Astrocyte (in vitro differentiated cells and primary cell): ENCODE measurements at regions not wholly inside any gene's neighbourhood (a gene's known extent, or its start where the extent isn't known, plus 50 kb on each side); places are given as distances from the start of the nearest gene placed in this dataset.
A peak's percentile ranks its signal among the peaks of the same experiment; 100 is the strongest.

ENCODE experiments used
- DNase-seq: peaks from one replicate; pipeline ENCODE4 v3.0.0-alpha.2; 2010; ENCODE audit warnings: low read depth
- FAIRE-seq: peaks from 2 replicates; lab custom pipeline; 2011; peaks lifted over from hg19 to GRCh38; lab: Jason Lieb, UNC
- H2AFZ ChIP-seq: 2 replicates; pipeline ENCODE4 v1.6.0; 2012; ENCODE audit warnings: low read depth, low read length, inconsistent platforms
- H3K27ac ChIP-seq: 2 replicates; pipeline ENCODE4 v1.5.1; 2011; ENCODE audit warnings: low read depth, low read length, inconsistent platforms
- H3K27me3 ChIP-seq: 2 replicates; pipeline ENCODE4 v1.6.0; 2011; ENCODE audit warnings: low read length, inconsistent platforms; ENCODE audit not compliant: insufficient read depth
- H3K36me3 ChIP-seq: 2 replicates; pipeline ENCODE4 v1.5.1; 2011; ENCODE audit warnings: low read length, inconsistent platforms; ENCODE audit not compliant: insufficient read depth
- H3K4me1 ChIP-seq: 2 replicates; pipeline ENCODE4 v1.5.1; 2011; ENCODE audit warnings: low read length, inconsistent platforms; ENCODE audit not compliant: insufficient read depth
- H3K4me2 ChIP-seq: 2 replicates; pipeline ENCODE4 v1.6.0; 2012; ENCODE audit warnings: low read length, inconsistent platforms
- H3K4me3 ChIP-seq: 2 replicates; pipeline ENCODE4 v1.5.1; 2011; ENCODE audit warnings: low read depth, mild to moderate bottlenecking, low read length, inconsistent platforms; ENCODE audit not compliant: insufficient read depth
- H3K79me2 ChIP-seq: 2 replicates; pipeline ENCODE4 v1.6.0; 2012; ENCODE audit warnings: mild to moderate bottlenecking, low read length, inconsistent platforms; ENCODE audit not compliant: insufficient read depth
- H3K9ac ChIP-seq: 2 replicates; pipeline ENCODE4 v1.6.0; 2012; ENCODE audit warnings: mild to moderate bottlenecking, low read length, inconsistent platforms
- H3K9me3 ChIP-seq: 2 replicates; pipeline ENCODE4 v1.5.1; 2012; ENCODE audit warnings: low read depth, mild to moderate bottlenecking, low read length, inconsistent platforms; ENCODE audit not compliant: insufficient read depth
- H4K20me1 ChIP-seq: 2 replicates; pipeline ENCODE4 v1.6.0; 2012; ENCODE audit warnings: low read length, inconsistent platforms; ENCODE audit not compliant: insufficient read depth
- H3K27ac Mint-ChIP-seq: one replicate; pipeline ENCODE4 v1.8.0; 2021; ENCODE audit warnings: mild to moderate bottlenecking, mixed read lengths; ENCODE audit not compliant: unreplicated experiment
- H3K27me3 Mint-ChIP-seq: one replicate; pipeline ENCODE4 v1.8.0; 2021; ENCODE audit warnings: low read depth, mixed read lengths; ENCODE audit not compliant: unreplicated experiment
- H3K36me3 Mint-ChIP-seq: one replicate; pipeline ENCODE4 v1.8.0; 2021; ENCODE audit warnings: low read depth, mixed read lengths; ENCODE audit not compliant: unreplicated experiment
- H3K4me1 Mint-ChIP-seq: one replicate; pipeline ENCODE4 v1.8.0; 2021; ENCODE audit warnings: low read depth, mixed read lengths; ENCODE audit not compliant: unreplicated experiment
- H3K4me3 Mint-ChIP-seq: one replicate; pipeline ENCODE4 v1.8.0; 2021; ENCODE audit warnings: mild to moderate bottlenecking, moderate library complexity, mixed read lengths; ENCODE audit not compliant: unreplicated experiment
- H3K9me3 Mint-ChIP-seq: one replicate; pipeline ENCODE4 v1.8.0; 2021; ENCODE audit warnings: mild to moderate bottlenecking, mixed read lengths; ENCODE audit not compliant: unreplicated experiment
- CTCF ChIP-seq: IDR thresholded peaks from 2 replicates; pipeline ENCODE4 v1.5.1; 2011; ENCODE audit warnings: low read depth, mild to moderate bottlenecking, inconsistent platforms, low read length, moderate library complexity; ENCODE audit not compliant: insufficient read depth
- EZH2 ChIP-seq: IDR thresholded peaks from 2 replicates; pipeline ENCODE4 v1.6.1; 2012; ENCODE audit warnings: mild to moderate bottlenecking, low read length, inconsistent platforms; ENCODE audit not compliant: insufficient read depth

GRCh38 chr1:194478731-194479130 is 1292.3 kb upstream of the B3GALT2 start:
- Histone ChIP-seq H3K9me3 (no peaks in the 10 kb centered on the region), H3K4me3 (no peak overlapping the region), H4K20me1 (no peaks in the 10 kb centered on the region), H3K4me1 (no peaks in the 10 kb centered on the region), H3K9ac (no peak overlapping the region), H3K27me3 (no peaks in the 10 kb centered on the region), H2AFZ (no peak overlapping the region), H3K27ac (no peak overlapping the region), H3K79me2 (no peaks in the 10 kb centered on the region), H3K4me2 (no peak overlapping the region), H3K36me3 (no peaks in the 10 kb centered on the region)
- Mint-ChIP-seq H3K36me3 (no peaks in the 10 kb centered on the region), H3K27me3 (no peaks in the 10 kb centered on the region), H3K4me3 (no peak overlapping the region), H3K4me1 (no peaks in the 10 kb centered on the region), H3K9me3 (no peaks in the 10 kb centered on the region), H3K27ac (no peak overlapping the region)
- no peak for TF ChIP-seq CTCF
- TF ChIP-seq EZH2 = no peak
- FAIRE-seq (no peak), DNase-seq (no peak)

DNA sequence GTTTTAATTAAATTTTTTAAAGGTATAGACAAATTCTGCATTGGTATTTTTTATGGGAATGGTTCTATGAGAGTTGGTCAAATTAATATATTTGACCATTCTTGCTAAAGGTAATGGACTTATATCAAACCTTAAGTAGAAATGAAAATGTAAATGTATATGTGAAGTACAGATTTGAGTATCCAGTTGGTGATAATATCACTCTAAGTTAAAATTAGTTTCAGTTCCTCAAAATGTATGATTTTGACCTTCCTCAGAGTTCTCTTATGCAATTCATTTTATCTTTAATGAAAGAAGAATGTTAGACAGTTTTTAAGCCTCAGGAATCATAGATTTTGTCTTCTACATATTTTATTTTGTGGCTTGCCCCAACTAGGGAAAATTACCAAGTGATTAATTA is 1291.5 kb upstream of the B3GALT2 start:
- Histone ChIP-seq H4K20me1 (no peaks in the 10 kb centered on the region), H3K27ac (no peak overlapping the region), H2AFZ (no peak overlapping the region), H3K4me2 (no peak overlapping the region), H3K4me1 (no peaks in the 10 kb centered on the region), H3K4me3 (no peak overlapping the region), H3K79me2 (no peaks in the 10 kb centered on the region), H3K9me3 (no peaks in the 10 kb centered on the region), H3K36me3 (no peaks in the 10 kb centered on the region), H3K27me3 (no peaks in the 10 kb centered on the region), H3K9ac (no peak overlapping the region)
- DNase-seq (no peak), FAIRE-seq (no peak)
- Mint-ChIP-seq H3K27ac (no peak overlapping the region), H3K36me3 (no peaks in the 10 kb centered on the region), H3K9me3 (no peaks in the 10 kb centered on the region), H3K27me3 (no peaks in the 10 kb centered on the region), H3K4me3 (no peak overlapping the region), H3K4me1 (no peaks in the 10 kb centered on the region)
- TF ChIP-seq EZH2 (no peak), CTCF (no peak)

GRCh38 chr1:194476872-194477271 is 1290.5 kb upstream of the B3GALT2 start:
- Mint-ChIP-seq H3K4me3 (no peak overlapping the region), H3K27me3 (no peaks in the 10 kb centered on the region), H3K36me3 (no peaks in the 10 kb centered on the region), H3K4me1 (no peaks in the 10 kb centered on the region), H3K27ac (no peak overlapping the region), H3K9me3 (no peaks in the 10 kb centered on the region)
- DNase-seq (peak; percentile 7), FAIRE-seq (no peak)
- Histone ChIP-seq H3K36me3 (no peaks in the 10 kb centered on the region), H3K27ac (no peak overlapping the region), H3K4me1 (no peaks in the 10 kb centered on the region), H3K4me2 (no peak overlapping the region), H4K20me1 (no peaks in the 10 kb centered on the region), H2AFZ (no peak overlapping the region), H3K9ac (no peak overlapping the region), H3K9me3 (no peaks in the 10 kb centered on the region), H3K79me2 (no peaks in the 10 kb centered on the region), H3K4me3 (no peak overlapping the region), H3K27me3 (no peaks in the 10 kb centered on the region)
- TF ChIP-seq EZH2 (no peak), CTCF (no peak)
